GM12878 (cell line): ENCODE measurements at regions not wholly inside any gene's neighbourhood (a gene's known extent, or its start where the extent isn't known, plus 50 kb on each side); places are given as distances from the start of the nearest gene placed in this dataset.
"Not testable (repeated sequence)": the region's sequence is repeated elsewhere in the genome, so short reads cannot be mapped to it uniquely, and the experiment has no call there.

ENCODE experiments used
- ATAC-seq: fragments of 200-7000 bp; cut with Tn5 transposase; 3 replicates; pipeline ENCODE4 v1.9.1; 2020; ENCODE audit warnings: mild to moderate bottlenecking, moderate library complexity
- BruUV-seq: library from RNA; stranded (reverse); fragments of 400-500 nt; replicated peaks from 2 replicates; lab custom pipeline; 2021; lab: Mats Ljungman, UMichigan
- CTCF ChIA-PET: fragments of 300-600 bp; sonication (Branson Sonifier 250); formaldehyde crosslinking; extraction: SDS; loops from one replicate; lab custom pipeline; 2021; ENCODE audit warnings: inconsistent platforms; lab: Yijun Ruan, JAX
- POLR2A ChIA-PET: fragments of 350-600 bp; formaldehyde crosslinking; extraction: SDS; loops from one replicate; lab custom pipeline; 2021; ENCODE audit warnings: inconsistent platforms; lab: Charles Lee
- RAD21 ChIA-PET: fragments of 300-600 bp; sonication (Branson Sonifier 250); formaldehyde crosslinking; loops from one replicate; lab custom pipeline; 2023; ENCODE audit warnings: antibody characterized with exemption; ENCODE audit not compliant: unreplicated experiment; lab: Charles Lee
- SMC1A ChIA-PET: fragments of 300-600 bp; sonication (Branson Sonifier 250); formaldehyde crosslinking; loops from one replicate; lab custom pipeline; 2023; ENCODE audit not compliant: unreplicated experiment, uncharacterized antibody; lab: Charles Lee
- DNase-seq: peaks from one replicate; pipeline ENCODE4 v3.0.0-alpha.2; 2011; ENCODE audit warnings: low read depth, low spot score
- FAIRE-seq: peaks from 3 replicates; lab custom pipeline; 2011; peaks lifted over from hg19 to GRCh38; lab: Jason Lieb, UNC
- H2AFZ ChIP-seq: 2 replicates; pipeline ENCODE4 v1.6.0; 2011; ENCODE audit warnings: low read depth, low read length, control low read depth; ENCODE audit not compliant: control insufficient read depth
- H3K27ac ChIP-seq: 2 replicates; pipeline ENCODE4 v1.5.1; 2011; ENCODE audit warnings: control low read depth; ENCODE audit not compliant: control insufficient read depth, insufficient read depth
- H3K27me3 ChIP-seq, 2 experiments: replicated peaks in 1 of 2; 2 replicates each; pipeline versions ENCODE4 v1.6.0 to v1.6.1; 2011; ENCODE audit warnings: low read length in 1 of 2; ENCODE audit not compliant: control insufficient read depth in 2 of 2, insufficient read depth in 2 of 2
- H3K36me3 ChIP-seq, 2 experiments: 2 replicates each; pipeline ENCODE4 v1.5.1; 2011; ENCODE audit warnings: low read length in 1 of 2; ENCODE audit not compliant: control insufficient read depth in 2 of 2, insufficient read depth in 2 of 2
- H3K4me1 ChIP-seq: 2 replicates; pipeline ENCODE4 v1.6.1; 2011; ENCODE audit warnings: mild to moderate bottlenecking, low read length, moderate library complexity, mixed read lengths; ENCODE audit not compliant: control insufficient read depth, insufficient read depth
- H3K4me2 ChIP-seq: 2 replicates; pipeline ENCODE4 v1.6.0; 2011; ENCODE audit warnings: control low read depth; ENCODE audit not compliant: control insufficient read depth, insufficient read depth
- H3K4me3 ChIP-seq: fragments of 200-600 bp; sonication (generic); 2 replicates; pipeline ENCODE4 v1.5.1; 2016
- H3K79me2 ChIP-seq: 2 replicates; pipeline ENCODE4 v1.6.0; 2011; ENCODE audit warnings: low read length; ENCODE audit not compliant: control insufficient read depth, insufficient read depth
- H3K9ac ChIP-seq: 2 replicates; pipeline ENCODE4 v1.8.0; 2011; ENCODE audit warnings: low read length, control low read depth, mixed read lengths; ENCODE audit not compliant: control insufficient read depth, insufficient read depth
- H3K9me3 ChIP-seq: replicated peaks from 3 replicates; pipeline ENCODE4 v1.5.1; 2011; ENCODE audit warnings: mild to moderate bottlenecking, low read length; ENCODE audit not compliant: control insufficient read depth, insufficient read depth
- H4K20me1 ChIP-seq: 2 replicates; pipeline ENCODE4 v1.6.0; 2011; ENCODE audit not compliant: control insufficient read depth, insufficient read depth
- DPF2 ChIP-seq: fragments of 450-650 bp; IDR thresholded peaks from 2 replicates; pipeline ENCODE4 v1.6.1; 2017; ENCODE audit warnings: mild to moderate bottlenecking
- E4F1 ChIP-seq: fragments of 450-650 bp; IDR thresholded peaks from 2 replicates; pipeline ENCODE4 v1.6.1; 2018; ENCODE audit warnings: borderline replicate concordance, mild to moderate bottlenecking; ENCODE audit not compliant: partially characterized antibody
- FOXM1 ChIP-seq: IDR thresholded peaks from 2 replicates; pipeline ENCODE4 v1.6.1; 2012; ENCODE audit warnings: low read depth, mild to moderate bottlenecking, inconsistent platforms, low read length, moderate library complexity
- HCFC1 ChIP-seq: fragments of 150-350 bp; IDR thresholded peaks from 2 replicates; pipeline ENCODE4 v1.6.1; 2014; ENCODE audit warnings: low read length
- HDAC2 ChIP-seq: fragments of 200-600 bp; sonication (generic); IDR thresholded peaks from 2 replicates; pipeline ENCODE4 v1.6.1; 2017
- NFYB ChIP-seq: IDR thresholded peaks from 2 replicates; pipeline ENCODE4 v1.6.1; 2011; ENCODE audit warnings: low read depth, mild to moderate bottlenecking, low read length, improper control_type of control experiment, moderate library complexity; ENCODE audit not compliant: insufficient read depth
- SKIL ChIP-seq: fragments of 450-650 bp; IDR thresholded peaks from 2 replicates; pipeline ENCODE4 v1.6.1; 2017; ENCODE audit warnings: mild to moderate bottlenecking, low read depth, inconsistent platforms; ENCODE audit not compliant: poor library complexity, severe bottlenecking
- SP1 ChIP-seq: IDR thresholded peaks from one replicate; pipeline ENCODE4 v1.6.1; 2011; ENCODE audit warnings: low read depth, low read length
- SPI1 ChIP-seq: IDR thresholded peaks from 2 replicates; pipeline ENCODE4 v1.6.1; 2011; ENCODE audit warnings: low read depth, mild to moderate bottlenecking, low read length, moderate library complexity, borderline replicate concordance; ENCODE audit not compliant: insufficient read depth
- SRF ChIP-seq, 2 experiments: IDR thresholded peaks; 2 replicates each; pipeline ENCODE4 v1.6.1; 2011; ENCODE audit warnings: low read depth in 2 of 2, low read length in 2 of 2, mild to moderate bottlenecking in 1 of 2, moderate library complexity in 1 of 2
- TCF12 ChIP-seq: IDR thresholded peaks from 2 replicates; pipeline ENCODE4 v1.6.1; 2011; ENCODE audit warnings: low read depth, mild to moderate bottlenecking, low read length
- ZBTB33 ChIP-seq: fragments of 450-650 bp; IDR thresholded peaks from 2 replicates; pipeline ENCODE4 v1.6.1; 2017; ENCODE audit warnings: mild to moderate bottlenecking
- WGBS: methylation state at CpG from one replicate; pipeline ENCODE4 v1.1.6; 2016; ENCODE audit warnings: low lambda C conversion rate; ENCODE audit not compliant: insufficient replicate concordance, insufficient coverage; ENCODE audit errors: missing lambda C conversion rate; 5-methylcytosine and 5-hydroxymethylcytosine counted together
- in situ Hi-C: fragments of 300-500 bp; cut with MboI; formaldehyde crosslinking; loops from 9 replicates; pipeline ENCODE4 v1.14.3; 2018; ENCODE audit warnings: mixed read lengths
- intact Hi-C: fragments of 100-400 bp; cut with micrococcal nuclease; formaldehyde crosslinking; loops from one replicate; pipeline ENCODE4 v1.14.2; 2022; ENCODE audit not compliant: unreplicated experiment

GRCh38 chr7:73937650-73938049 is 76.7 kb downstream of the TMEM270 start:
- H3K27ac ChIP-seq, H3K4me3 ChIP-seq, intact Hi-C loops, H2AFZ ChIP-seq, POLR2A ChIA-PET, H3K27me3 ChIP-seq, H4K20me1 ChIP-seq, H3K4me2 ChIP-seq, H3K79me2 ChIP-seq, DNase-seq, H3K9me3 ChIP-seq, BruUV-seq, RAD21 ChIA-PET, FAIRE-seq, SMC1A ChIA-PET, H3K9ac ChIP-seq, H3K36me3 ChIP-seq, in situ Hi-C loops, H3K4me1 ChIP-seq, ATAC-seq: not testable (repeated sequence)
- CTCF ChIA-PET = interaction anchor here (0.9 to 1.0 kb wide), 2 partner anchors 9 to 42 kb away, joined by 3 read pairs; no protein-coding TSS in a partner anchor
- 70% methylated on average over 5 of the region's 5 CpGs for WGBS

- POLR2A ChIA-PET = no interaction called here
- CTCF ChIA-PET = no interaction called here
- Histone ChIP-seq H4K20me1 (no peaks in the 10 kb centered on the region), H3K36me3 (no peaks in the 10 kb centered on the region), H3K79me2 (no peaks in the 10 kb centered on the region), H3K4me1 (no peaks in the 10 kb centered on the region), H3K4me3 (no peak overlapping the region), H3K4me2 (no peak overlapping the region), H3K9ac (no peak overlapping the region), H3K27ac (no peak overlapping the region), H3K9me3 (no peaks in the 10 kb centered on the region; the same call in 2 of the 3 replicates), H3K27me3 (no peaks in the 10 kb centered on the region), H2AFZ (no peak overlapping the region)
- RAD21 ChIA-PET = no interaction called here
- intact Hi-C loops = no loop called here
- no peak for ATAC-seq
- in situ Hi-C loops = no loop called here
- no peak for DNase-seq
- no TSS peak for BruUV-seq
- 80% methylated on average over 1 of the region's 1 CpG for WGBS
- FAIRE-seq = no peak
- SMC1A ChIA-PET = no interaction called here
- TF ChIP-seq ZBTB33 (no peak), SPI1 (no peak), HDAC2 (no peak), TCF12 (no peak), DPF2 (no peak), HCFC1 (no peak), NFYB (no peak), SRF (IDR thresholded peaks at IDR 0.05; ENCODE audit: low read depth in 2 of 2, low read length in 2 of 2) (no peak), SKIL (no peak), SP1 (no peak), FOXM1 (no peak), E4F1 (no peak)
Measured at GRCh38 chr7:73939528-73939927, 78.6 kb downstream of the TMEM270 start.
